ENCODE measurements at regions not wholly inside any gene's neighbourhood (a gene's known extent, or its start where the extent isn't known, plus 50 kb on each side); places are given as distances from the start of the nearest gene placed in this dataset.
"Not testable (repeated sequence)": the region's sequence is repeated elsewhere in the genome, so short reads cannot be mapped to it uniquely, and the experiment has no call there.

GRCh38 chr18:40235836-40236235 is 1719.2 kb upstream of the PIK3C3 start:
- ATAC-seq: no peak
- no peak for DNase-seq (ENCODE audit: low spot score)

DNA sequence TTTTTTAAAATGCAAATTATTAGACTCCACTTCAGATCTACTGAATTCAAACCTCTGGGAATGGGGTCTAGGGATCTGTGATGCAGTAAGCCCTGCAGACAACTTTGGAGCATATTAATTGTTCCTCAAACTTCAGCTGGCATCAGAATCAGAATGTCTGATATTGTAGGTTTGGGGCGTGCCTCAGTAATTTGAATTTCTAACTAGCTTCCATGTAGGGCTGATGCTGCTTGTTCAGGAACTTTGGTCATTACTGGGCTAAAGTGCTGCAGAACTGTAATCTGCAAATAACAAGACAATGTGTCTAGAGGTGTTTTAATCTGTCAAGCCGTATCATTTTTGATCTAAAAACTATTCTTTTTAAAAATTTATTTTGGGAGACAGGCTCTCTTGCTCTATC is 1719.7 kb upstream of the PIK3C3 start:
- DNase-seq (ENCODE audit: low spot score) (no peak), ATAC-seq (no peak)

GRCh38 chr18:40233931-40234616 is 1721.0 kb upstream of the PIK3C3 start:
- ATAC-seq (no peak), DNase-seq (ENCODE audit: low spot score) (no peak)

- DNase-seq (ENCODE audit: low spot score) (no peak), ATAC-seq (no peak)
Observed at GRCh38 chr18:40222776-40223175, 1732.3 kb upstream of the PIK3C3 start.

- DNase-seq (ENCODE audit: low spot score): no peak
Observed at GRCh38 chr18:40216856-40217255, 1738.2 kb upstream of the PIK3C3 start.

DNA sequence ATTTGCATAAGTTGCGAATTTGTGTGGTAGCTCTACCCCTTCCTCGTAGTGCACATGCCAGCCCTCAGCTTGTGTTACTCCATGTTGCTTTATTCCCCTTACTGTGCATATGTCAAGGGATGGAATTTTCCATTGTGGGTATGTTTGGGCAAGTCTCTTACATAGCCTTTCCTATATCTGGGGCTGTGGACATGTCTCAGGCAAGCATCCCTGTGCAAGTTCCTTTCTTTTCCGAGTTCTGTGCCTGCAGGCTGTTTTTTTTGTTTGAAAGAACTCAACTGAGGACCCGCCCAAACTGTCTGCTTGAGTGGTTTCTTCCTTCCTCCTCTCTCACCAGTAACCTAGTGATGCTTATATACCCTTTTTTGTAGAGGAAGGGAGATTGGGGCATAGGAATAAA is 1739.1 kb upstream of the PIK3C3 start:
- ATAC-seq: no peak

More at GRCh38 chr18:40216856-40217255, 1738.2 kb upstream of the PIK3C3 start:
- no peak for ATAC-seq

GRCh38 chr18:40210696-40211095 is 1744.3 kb upstream of the PIK3C3 start:
- ATAC-seq (no peak), DNase-seq (ENCODE audit: low spot score) (no peak)

More for the DNA sequence above, 1739.1 kb upstream of the PIK3C3 start:
- no peak for DNase-seq (ENCODE audit: low spot score)

- ATAC-seq (no peak), DNase-seq (ENCODE audit: low spot score) (no peak)
Observed at GRCh38 chr18:40208958-40209357, 1746.1 kb upstream of the PIK3C3 start.

DNA sequence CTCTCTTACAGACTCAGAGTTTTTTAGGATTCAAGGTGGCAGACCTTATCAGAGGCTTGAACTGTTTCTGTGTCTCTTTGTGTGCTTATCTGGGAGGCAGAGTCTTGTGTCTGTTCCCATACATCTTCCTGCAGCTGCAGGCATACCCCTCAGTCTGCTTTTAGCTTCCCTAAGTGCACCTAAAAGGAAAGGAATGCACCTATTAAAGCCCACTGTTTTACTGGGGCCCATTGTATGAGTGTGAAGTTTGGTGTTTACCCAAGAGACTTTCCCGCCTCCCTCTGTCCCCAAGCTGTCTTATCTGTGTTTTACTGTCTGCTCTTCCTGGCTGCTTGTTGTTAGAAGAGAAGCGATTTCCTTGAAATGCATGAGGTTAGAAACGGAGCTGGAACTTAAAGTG is 1757.3 kb upstream of the PIK3C3 start:
- DNase-seq (ENCODE audit: low spot score) (no peak), ATAC-seq (no peak)

GRCh38 chr18:40186677-40187076 is 1768.4 kb upstream of the PIK3C3 start:
- no peak for ATAC-seq
- no peak for DNase-seq (ENCODE audit: low spot score)

- DNase-seq (ENCODE audit: low spot score) (no peak), ATAC-seq (no peak)
Observed at GRCh38 chr18:40179729-40180461, 1775.1 kb upstream of the PIK3C3 start.

- no peak for ATAC-seq
- DNase-seq (ENCODE audit: low spot score): no peak
Observed at GRCh38 chr18:40168026-40168425, 1787.0 kb upstream of the PIK3C3 start.

DNA sequence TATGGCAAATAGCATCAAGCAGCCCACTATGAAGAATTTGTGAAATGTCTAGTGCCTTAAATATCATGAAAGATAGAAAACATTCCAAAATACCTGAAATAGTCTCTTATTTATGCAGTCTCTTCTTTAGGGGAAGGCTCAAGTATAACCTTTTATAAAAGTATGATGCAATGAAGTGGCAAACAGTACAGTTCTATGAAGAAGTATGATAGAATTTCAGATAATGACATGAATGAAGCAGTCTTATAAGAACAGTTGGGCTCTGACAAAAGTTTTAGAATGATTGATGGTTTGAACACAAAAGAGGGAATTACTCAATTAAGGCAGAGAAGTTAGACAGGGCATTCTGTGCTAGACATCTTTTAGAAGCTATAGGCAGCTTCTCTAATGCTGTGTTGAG is 1791.8 kb upstream of the PIK3C3 start:
- ATAC-seq: no peak
- DNase-seq (ENCODE audit: low spot score): no peak

DNA sequence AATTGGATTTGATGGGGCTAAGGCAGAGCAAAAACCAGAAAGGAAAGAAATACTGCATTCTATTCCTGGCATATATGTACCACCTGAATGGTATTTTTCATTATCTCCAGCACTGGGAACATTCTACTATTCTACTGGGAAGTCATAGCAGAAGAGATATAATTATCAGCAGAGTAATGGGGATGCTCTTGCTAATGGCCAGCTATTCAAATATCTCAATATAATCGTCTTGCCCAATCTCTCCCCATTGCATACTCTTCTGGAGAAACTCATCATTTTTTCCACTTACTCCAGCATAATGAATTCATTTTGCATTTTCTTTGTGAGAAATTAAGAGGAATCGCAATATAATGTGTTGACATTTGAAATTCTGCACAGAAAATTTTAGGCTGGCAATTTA is 1794.7 kb upstream of the PIK3C3 start:
- no peak for ATAC-seq
- DNase-seq (ENCODE audit: low spot score): no peak

DNA sequence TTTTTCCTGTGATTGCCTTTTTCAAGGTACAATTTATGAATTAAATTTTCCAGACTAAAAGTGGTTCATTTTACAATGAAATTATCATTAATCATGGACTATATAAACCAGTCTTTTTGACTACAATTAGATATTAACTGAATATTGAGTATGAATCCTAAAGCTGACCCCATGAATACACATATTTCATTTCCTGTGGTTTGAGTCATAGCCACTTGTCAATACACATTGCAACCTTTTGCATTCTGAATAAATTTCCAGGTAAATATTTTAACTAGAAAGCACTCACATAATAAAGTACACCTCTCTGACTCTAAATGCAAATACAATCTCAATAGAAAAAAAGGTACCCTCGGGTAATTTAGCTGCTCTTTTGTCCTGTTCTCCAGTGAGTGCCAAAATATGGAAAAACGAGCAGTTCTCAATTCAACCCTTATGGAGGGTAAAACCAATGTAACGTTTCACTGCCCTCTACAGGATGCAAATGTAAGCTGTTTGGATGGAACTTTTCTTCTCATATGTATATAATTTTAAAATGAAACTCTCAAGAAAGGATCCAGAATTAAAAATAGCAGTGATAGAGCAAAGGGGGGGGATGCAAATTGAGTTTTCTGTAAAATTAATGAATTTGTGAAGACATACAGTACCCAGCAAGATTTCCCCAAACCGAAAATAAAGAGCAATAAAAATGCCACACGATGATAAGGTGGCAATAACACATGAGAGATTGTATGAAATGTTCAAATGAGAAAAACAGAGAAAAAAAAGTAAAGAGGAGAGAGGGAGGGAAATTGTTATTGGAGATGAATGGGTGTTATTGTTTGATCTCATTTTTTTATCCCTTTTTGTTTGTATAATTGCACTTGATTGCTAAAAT is 1795.7 kb upstream of the PIK3C3 start:
- ATAC-seq: peak; percentile 52

DNA sequence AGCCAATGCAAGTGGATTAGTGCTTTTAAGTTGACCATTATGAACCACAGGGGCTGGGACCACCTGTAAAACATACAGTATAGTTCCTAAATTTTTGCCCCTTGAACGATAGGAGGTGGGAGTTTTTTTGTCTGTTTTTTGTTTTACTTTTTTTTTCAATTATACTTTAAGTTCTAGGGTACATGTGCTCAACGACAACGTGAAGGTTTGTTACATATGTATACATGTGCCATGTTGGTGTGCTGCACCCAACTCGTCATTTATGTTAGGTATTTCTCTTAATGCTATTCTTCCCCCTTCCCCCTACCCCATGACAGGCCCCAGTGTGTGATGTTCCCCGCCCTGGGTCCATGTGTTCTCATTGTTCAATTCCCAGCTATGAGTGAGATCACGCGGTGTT is 1797.9 kb upstream of the PIK3C3 start:
- DNase-seq (ENCODE audit: low spot score): no peak
- no peak for ATAC-seq

More for the DNA sequence above, 1795.7 kb upstream of the PIK3C3 start:
- DNase-seq (ENCODE audit: low spot score): no peak

GRCh38 chr18:40152859-40153258 is 1802.2 kb upstream of the PIK3C3 start:
- DNase-seq (ENCODE audit: low spot score): no peak
- no peak for ATAC-seq

DNA sequence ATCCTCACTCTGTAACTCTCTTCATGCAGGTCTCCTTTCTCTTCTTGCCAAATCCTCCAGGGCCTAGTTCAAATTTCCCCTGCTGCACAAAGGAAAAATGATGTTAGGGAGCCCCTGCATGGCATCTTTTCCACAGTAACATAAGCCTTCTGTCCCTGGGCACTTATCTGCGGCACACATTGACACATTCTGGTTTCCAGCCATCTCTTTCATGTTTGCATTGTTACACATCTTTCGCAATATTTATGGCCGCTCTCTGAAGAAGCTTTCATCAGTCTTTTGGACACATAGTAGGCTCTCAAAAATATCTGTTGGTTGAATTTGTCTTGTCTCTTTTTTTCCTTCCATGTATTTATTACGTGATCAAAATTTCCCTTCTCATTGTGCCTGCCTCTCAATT is 1806.1 kb upstream of the PIK3C3 start:
- DNase-seq (ENCODE audit: low spot score): no peak
- ATAC-seq: no peak

DNA sequence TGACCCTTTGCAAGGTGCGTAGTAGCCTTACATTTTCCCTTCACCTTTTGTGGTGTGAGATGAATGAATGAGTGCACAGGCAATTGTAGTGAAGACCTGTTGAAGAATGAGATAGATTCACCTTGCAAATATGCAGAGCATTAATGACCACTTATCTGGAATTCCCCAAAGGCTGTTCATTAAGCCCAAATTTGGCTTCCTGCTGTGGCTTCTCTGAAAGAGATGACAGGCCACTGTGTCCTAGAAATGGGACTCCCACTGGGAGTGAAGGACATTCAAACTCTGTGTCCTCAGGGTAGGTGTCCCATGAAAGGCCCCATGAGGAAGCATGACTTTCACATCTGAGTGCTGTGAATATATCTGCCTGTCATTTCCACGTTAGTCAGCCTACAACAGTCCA is 1821.8 kb upstream of the PIK3C3 start:
- ATAC-seq (no peak), DNase-seq (ENCODE audit: low spot score) (no peak)

- ATAC-seq; DNase-seq (ENCODE audit: low spot score): not testable (repeated sequence)
Observed at GRCh38 chr18:40132438-40132837, 1822.6 kb upstream of the PIK3C3 start.

GRCh38 chr18:40124107-40124506 is 1830.9 kb upstream of the PIK3C3 start:
- DNase-seq (ENCODE audit: low spot score): no peak

More at GRCh38 chr18:40124107-40124506, 1830.9 kb upstream of the PIK3C3 start:
- ATAC-seq: no peak
